Activated CD4-positive, alpha-beta T cell treated with anti-CD3 and anti-CD28 coated beads, Interleukin-2, amount 50 U/mL, for 16 hours (primary cell): ENCODE measurements at regions not wholly inside any gene's neighbourhood (a gene's known extent, or its start where the extent isn't known, plus 50 kb on each side); places are given as distances from the start of the nearest gene placed in this dataset.

Experiments
- DNase-seq: peaks from one replicate; pipeline ENCODE4 v3.0.0-alpha.2; 2020

- DNase-seq, result no peak
These were observed 545.6 kb downstream of the QKI start for GRCh38 chr6:163960128-163960527.

GRCh38 chr6:163958646-163959045 lies 544.1 kb downstream of the QKI start:
- DNase-seq, result no peak

- DNase-seq, result peak; percentile 67
These were observed 542.3 kb downstream of the QKI start for GRCh38 chr6:163956571-163957407.

GRCh38 chr6:163955756-163956155 lies 541.2 kb downstream of the QKI start:
- no peak for DNase-seq

GRCh38 chr6:163955096-163955495 lies 540.6 kb downstream of the QKI start:
- DNase-seq, result no peak

- DNase-seq, result no peak
These were observed 539.7 kb downstream of the QKI start for GRCh38 chr6:163954088-163954775.

- no peak for DNase-seq
These were observed 537.5 kb downstream of the QKI start for GRCh38 chr6:163952005-163952404.

GRCh38 chr6:163951326-163951725 lies 536.8 kb downstream of the QKI start:
- no peak for DNase-seq

GRCh38 chr6:163950159-163950558 lies 535.6 kb downstream of the QKI start:
- no peak for DNase-seq

GRCh38 chr6:163949431-163949830 lies 534.9 kb downstream of the QKI start:
- DNase-seq, result no peak

GRCh38 chr6:163948250-163948649 lies 533.7 kb downstream of the QKI start:
- no peak for DNase-seq

GRCh38 chr6:163947276-163947675 lies 532.8 kb downstream of the QKI start:
- DNase-seq, result no peak

- DNase-seq, result no peak
These were observed 531.9 kb downstream of the QKI start for GRCh38 chr6:163946437-163946836.

GRCh38 chr6:163945808-163946207 lies 531.3 kb downstream of the QKI start:
- no peak for DNase-seq

GRCh38 chr6:163944897-163945296 lies 530.4 kb downstream of the QKI start:
- DNase-seq, result no peak

GRCh38 chr6:163943607-163944385 lies 529.3 kb downstream of the QKI start:
- no peak for DNase-seq

GRCh38 chr6:163942790-163943189 lies 528.3 kb downstream of the QKI start:
- no peak for DNase-seq

- no peak for DNase-seq
These were observed 527.1 kb downstream of the QKI start for GRCh38 chr6:163941624-163941976.

GRCh38 chr6:163940705-163941623 lies 526.4 kb downstream of the QKI start:
- DNase-seq, result no peak

- DNase-seq, result no peak
These were observed 522.6 kb downstream of the QKI start for GRCh38 chr6:163937071-163937470.

- no peak for DNase-seq
These were observed 520.7 kb downstream of the QKI start for GRCh38 chr6:163935158-163935762.

GRCh38 chr6:163930012-163930411 lies 515.5 kb downstream of the QKI start:
- no peak for DNase-seq
